Neural crest cell (in vitro differentiated cells): ENCODE measurements at regions not wholly inside any gene's neighbourhood (a gene's known extent, or its start where the extent isn't known, plus 50 kb on each side); places are given as distances from the start of the nearest gene placed in this dataset.
"Not testable (repeated sequence)": the region's sequence is repeated elsewhere in the genome, so short reads cannot be mapped to it uniquely, and the experiment has no call there.

Source experiments
- DNase-seq: peaks from one replicate; pipeline ENCODE4 v3.0.0; 2021; ENCODE audit warnings: low read depth, mixed read lengths, low spot score
- H3K27ac Mint-ChIP-seq: one replicate; pipeline ENCODE4 v1.8.0; 2021; ENCODE audit warnings: mild to moderate bottlenecking, mixed read lengths; ENCODE audit not compliant: unreplicated experiment
- H3K27me3 Mint-ChIP-seq: 2 replicates; pipeline ENCODE4 v1.8.0; 2021; ENCODE audit warnings: low read depth, mild to moderate bottlenecking, mixed read lengths
- H3K36me3 Mint-ChIP-seq: 2 replicates; pipeline ENCODE4 v1.8.0; 2021; ENCODE audit warnings: low read depth, mild to moderate bottlenecking, mixed read lengths
- H3K4me1 Mint-ChIP-seq: 2 replicates; pipeline ENCODE4 v1.8.0; 2021; ENCODE audit warnings: mixed read lengths
- H3K4me3 Mint-ChIP-seq: one replicate; pipeline ENCODE4 v1.8.0; 2021; ENCODE audit warnings: mild to moderate bottlenecking, mixed read lengths
- H3K9me3 Mint-ChIP-seq: 2 replicates; pipeline ENCODE4 v1.8.0; 2021; ENCODE audit warnings: mixed read lengths
- TF ChIP-seq, protein P1 (sequence below): fragments of 200-600 bp; sonication (generic); conservative IDR thresholded peaks from 2 replicates; pipeline ENCODE4 v1.5.0; 2021; ENCODE audit warnings: antibody characterized with exemption, mild to moderate bottlenecking

- TF ChIP-seq, protein P1, sequence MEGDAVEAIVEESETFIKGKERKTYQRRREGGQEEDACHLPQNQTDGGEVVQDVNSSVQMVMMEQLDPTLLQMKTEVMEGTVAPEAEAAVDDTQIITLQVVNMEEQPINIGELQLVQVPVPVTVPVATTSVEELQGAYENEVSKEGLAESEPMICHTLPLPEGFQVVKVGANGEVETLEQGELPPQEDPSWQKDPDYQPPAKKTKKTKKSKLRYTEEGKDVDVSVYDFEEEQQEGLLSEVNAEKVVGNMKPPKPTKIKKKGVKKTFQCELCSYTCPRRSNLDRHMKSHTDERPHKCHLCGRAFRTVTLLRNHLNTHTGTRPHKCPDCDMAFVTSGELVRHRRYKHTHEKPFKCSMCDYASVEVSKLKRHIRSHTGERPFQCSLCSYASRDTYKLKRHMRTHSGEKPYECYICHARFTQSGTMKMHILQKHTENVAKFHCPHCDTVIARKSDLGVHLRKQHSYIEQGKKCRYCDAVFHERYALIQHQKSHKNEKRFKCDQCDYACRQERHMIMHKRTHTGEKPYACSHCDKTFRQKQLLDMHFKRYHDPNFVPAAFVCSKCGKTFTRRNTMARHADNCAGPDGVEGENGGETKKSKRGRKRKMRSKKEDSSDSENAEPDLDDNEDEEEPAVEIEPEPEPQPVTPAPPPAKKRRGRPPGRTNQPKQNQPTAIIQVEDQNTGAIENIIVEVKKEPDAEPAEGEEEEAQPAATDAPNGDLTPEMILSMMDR: no peak
- H3K27ac Mint-ChIP-seq: no peak overlapping the region
- no peaks in the 10 kb centered on the region for H3K4me1 Mint-ChIP-seq
- no peaks in the 10 kb centered on the region for H3K27me3 Mint-ChIP-seq
- H3K36me3 Mint-ChIP-seq: no peaks in the 10 kb centered on the region
- no peak overlapping the region for H3K4me3 Mint-ChIP-seq
- no peaks in the 10 kb centered on the region for H3K9me3 Mint-ChIP-seq
- DNase-seq: no peak
Measured at GRCh38 chr12:30533558-30534265, 162.0 kb downstream of the IPO8 start.

DNA sequence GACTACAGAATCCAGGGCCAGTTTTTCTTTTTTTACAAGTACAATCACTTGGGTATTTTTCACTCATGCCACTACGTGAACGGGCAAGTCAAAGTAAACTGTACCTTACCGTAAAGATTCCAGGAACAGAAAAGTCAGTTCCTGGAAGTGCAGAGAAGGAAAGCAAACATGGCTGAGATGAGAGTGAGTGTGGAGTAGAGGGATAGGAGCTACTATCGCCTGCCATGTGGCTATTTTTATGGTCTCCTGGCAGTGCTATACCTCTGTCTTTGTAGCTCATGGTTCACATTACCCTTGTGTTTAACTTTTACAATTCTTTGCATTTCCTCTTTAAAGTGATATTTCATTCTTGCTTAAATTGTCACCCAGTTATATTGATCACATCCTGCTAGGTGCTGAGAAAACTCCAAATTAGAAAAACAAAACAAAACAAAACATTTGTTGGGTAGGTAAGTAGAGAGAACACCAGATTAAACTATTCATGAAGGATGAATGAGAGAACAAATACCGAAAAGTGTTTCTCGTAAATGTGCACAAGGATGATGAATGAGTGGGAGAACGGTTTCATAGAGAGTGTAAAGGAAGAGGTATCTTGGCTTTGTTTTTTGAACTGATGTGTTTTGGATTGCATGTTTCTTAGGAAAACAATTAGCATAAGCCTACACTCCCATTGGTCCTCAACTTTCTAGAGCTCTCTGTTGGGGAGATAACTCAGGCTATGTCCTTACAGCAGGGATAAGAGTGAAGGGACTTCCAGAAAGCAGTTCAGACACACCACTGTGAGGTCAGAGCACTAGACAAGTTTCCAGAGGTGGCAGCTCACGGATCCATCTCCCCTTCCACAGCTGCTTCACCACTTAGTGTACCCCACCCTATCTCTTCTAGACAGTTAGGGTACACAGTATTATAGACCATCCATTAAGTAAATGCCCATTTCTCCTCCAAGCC lies 163.7 kb downstream of the IPO8 start:
- no peak for DNase-seq
- TF ChIP-seq, protein P1: no peak
- Mint-ChIP-seq H3K36me3 (no peaks in the 10 kb centered on the region), H3K4me3 (no peak overlapping the region), H3K4me1 (no peaks in the 10 kb centered on the region), H3K27me3 (no peaks in the 10 kb centered on the region), H3K9me3 (no peaks in the 10 kb centered on the region), H3K27ac (no peak overlapping the region)

- Mint-ChIP-seq H3K27ac (no peak overlapping the region), H3K4me1 (no peaks in the 10 kb centered on the region), H3K27me3 (no peaks in the 10 kb centered on the region), H3K4me3 (no peak overlapping the region), H3K9me3 (no peaks in the 10 kb centered on the region), H3K36me3 (no peaks in the 10 kb centered on the region)
- no peak for DNase-seq
- TF ChIP-seq, protein P1: no peak
Measured at GRCh38 chr12:30529489-30530269, 166.0 kb downstream of the IPO8 start.

- TF ChIP-seq, protein P1: no peak
- no peak for DNase-seq
- no peaks in the 10 kb centered on the region for H3K9me3 Mint-ChIP-seq
- no peak overlapping the region for H3K27ac Mint-ChIP-seq
- H3K36me3 Mint-ChIP-seq: no peaks in the 10 kb centered on the region
- no peaks in the 10 kb centered on the region for H3K4me1 Mint-ChIP-seq
- no peak overlapping the region for H3K4me3 Mint-ChIP-seq
- no peaks in the 10 kb centered on the region for H3K27me3 Mint-ChIP-seq
Measured at GRCh38 chr12:30525171-30525570, 170.5 kb downstream of the IPO8 start.

DNA sequence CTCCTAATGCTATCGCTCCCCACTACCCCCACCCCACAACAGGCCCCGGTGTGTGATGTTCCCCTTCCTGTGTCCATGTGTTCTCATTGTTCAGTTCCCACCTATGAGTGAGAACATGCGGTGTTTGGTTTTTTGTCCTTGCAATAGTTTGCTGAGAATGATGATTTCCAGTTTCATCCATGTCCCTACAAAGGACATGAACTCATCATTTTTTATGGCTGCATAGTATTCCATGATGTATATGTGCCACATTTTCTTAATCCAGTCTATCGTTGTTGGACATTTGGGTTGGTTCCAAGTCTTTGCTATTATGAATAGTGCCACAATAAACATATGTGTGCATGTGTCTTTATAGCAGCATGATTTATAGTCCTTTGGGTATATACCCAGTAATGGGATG lies 175.4 kb downstream of the IPO8 start:
- not testable (repeated sequence) for H3K9me3 Mint-ChIP-seq, H3K4me1 Mint-ChIP-seq, H3K4me3 Mint-ChIP-seq, H3K36me3 Mint-ChIP-seq, H3K27me3 Mint-ChIP-seq, H3K27ac Mint-ChIP-seq, DNase-seq
